Femur (tissue), 1 donor: ENCODE measurements at regions not wholly inside any gene's neighbourhood (a gene's known extent, or its start where the extent isn't known, plus 50 kb on each side); places are given as distances from the start of the nearest gene placed in this dataset.

Experiments
- DNase-seq: peaks from one replicate; pipeline ENCODE4 v3.0.0-alpha.2; 2017

DNA sequence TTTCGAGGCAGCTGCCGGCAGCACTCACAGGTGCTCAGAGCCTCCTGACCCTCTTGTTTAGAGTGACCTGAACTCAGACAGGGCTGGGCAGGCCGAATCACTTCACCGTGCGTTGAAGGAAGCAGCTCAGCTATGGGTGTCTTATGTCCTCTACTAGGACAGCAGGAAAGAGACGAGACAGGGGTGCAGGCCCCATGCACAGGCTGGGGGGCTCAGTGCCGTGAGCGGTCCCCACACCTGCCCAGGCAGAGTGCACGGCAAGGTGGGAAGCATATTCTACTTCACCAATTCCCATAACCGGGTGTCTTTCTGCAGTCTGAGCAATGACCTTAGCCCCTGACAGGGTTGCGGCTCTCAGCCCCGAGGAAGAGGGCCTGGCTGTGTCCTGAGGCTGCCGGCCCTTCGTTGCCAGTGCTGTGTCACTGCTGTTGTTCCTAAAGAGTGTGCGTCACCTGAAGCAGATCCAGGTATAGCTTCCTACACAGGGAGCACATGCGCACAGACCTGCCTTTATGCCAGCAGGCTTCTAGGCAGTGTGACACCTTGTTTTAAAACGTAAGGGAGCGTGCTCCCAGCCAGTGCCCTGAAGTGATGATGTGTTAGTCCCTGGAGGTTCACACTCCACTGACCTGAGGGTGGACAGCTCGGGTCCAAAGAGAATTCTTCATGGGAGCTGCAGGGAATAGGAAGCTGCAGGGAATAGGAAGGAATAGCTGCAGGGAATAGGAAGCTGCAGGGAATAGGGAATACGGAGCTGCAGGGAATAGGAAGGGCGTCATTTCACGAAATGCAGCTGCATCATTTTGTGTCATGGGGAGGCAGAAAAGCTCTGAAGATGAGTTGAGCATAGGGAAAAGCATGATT is 207.9 kb upstream of the SALL3 start:
- DNase-seq, result no peak

- DNase-seq, result no peak
These were observed 207.0 kb upstream of the SALL3 start for GRCh38 chr18:78772360-78773302.

GRCh38 chr18:78773303-78773755 is 206.3 kb upstream of the SALL3 start:
- DNase-seq, result no peak

GRCh38 chr18:78773819-78774218 is 205.8 kb upstream of the SALL3 start:
- no peak for DNase-seq

GRCh38 chr18:78774741-78775141 is 204.9 kb upstream of the SALL3 start:
- no peak for DNase-seq

DNA sequence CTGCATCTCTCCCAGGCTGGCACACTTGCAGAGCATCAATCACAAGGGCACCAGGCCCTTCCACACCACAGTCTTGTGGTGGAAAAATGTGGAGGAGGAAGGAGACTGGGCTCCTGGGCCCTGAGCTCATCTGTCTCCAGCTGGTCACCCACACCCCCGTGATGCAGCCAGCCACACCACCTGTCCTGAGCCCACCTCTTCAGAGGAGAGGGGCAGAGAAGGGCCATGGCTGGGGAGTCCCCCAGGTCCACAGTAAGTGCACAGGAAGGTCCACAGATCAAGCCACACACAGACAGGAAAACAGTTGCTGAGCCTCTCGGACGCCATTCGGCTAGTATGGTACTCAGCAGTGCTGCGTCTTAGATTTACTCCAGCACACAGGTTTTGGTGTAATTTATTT is 203.5 kb upstream of the SALL3 start:
- no peak for DNase-seq

DNA sequence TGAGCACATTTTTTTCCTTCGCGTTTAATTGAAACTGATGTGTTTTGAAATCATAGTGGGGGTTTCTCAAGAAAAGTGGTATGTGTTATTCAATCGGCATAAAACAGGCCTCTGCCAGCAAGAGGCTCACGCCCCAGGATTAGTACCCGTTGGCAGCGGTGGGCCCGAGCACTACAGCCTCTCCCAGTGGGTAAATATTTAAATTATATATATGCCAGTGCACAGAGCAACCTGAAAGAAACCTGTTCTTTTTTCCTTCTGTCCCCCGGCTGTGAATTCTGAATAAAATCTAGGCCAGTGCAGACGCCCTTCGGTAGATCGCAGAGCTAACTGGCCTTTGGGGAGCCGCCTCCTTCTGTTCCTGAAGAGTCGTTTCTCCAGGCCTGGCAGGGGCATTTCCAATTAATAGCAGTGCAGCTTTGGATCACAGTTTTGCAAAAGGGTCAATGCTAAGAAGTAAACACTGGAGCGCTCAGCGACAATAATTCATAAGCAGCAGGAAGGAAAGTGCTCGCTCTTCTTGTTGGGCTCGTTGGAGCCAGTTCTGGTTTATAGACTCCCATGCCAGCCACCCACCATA is 202.8 kb upstream of the SALL3 start:
- no peak for DNase-seq

- no peak for DNase-seq
These were observed 201.6 kb upstream of the SALL3 start for GRCh38 chr18:78777992-78778391.

DNA sequence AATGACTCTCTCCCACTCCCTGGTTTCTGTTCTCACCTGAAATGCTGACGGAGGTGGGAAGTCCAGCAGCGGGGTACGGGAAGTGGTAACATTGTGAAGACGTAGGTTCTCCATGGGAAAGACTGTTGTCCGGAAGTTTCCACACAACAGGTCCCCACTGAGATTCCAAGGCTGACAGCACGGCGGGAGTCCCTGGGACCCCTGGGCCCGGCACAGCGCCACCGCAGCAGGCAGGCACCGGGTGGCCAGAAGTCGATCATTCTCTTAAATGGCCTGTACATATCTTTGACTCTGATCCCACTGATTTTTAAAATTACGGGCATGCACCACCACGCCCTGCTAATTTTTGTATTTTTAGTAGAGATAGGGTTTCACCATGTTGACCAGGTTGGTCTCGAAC is 201.0 kb upstream of the SALL3 start:
- DNase-seq, result no peak

DNA sequence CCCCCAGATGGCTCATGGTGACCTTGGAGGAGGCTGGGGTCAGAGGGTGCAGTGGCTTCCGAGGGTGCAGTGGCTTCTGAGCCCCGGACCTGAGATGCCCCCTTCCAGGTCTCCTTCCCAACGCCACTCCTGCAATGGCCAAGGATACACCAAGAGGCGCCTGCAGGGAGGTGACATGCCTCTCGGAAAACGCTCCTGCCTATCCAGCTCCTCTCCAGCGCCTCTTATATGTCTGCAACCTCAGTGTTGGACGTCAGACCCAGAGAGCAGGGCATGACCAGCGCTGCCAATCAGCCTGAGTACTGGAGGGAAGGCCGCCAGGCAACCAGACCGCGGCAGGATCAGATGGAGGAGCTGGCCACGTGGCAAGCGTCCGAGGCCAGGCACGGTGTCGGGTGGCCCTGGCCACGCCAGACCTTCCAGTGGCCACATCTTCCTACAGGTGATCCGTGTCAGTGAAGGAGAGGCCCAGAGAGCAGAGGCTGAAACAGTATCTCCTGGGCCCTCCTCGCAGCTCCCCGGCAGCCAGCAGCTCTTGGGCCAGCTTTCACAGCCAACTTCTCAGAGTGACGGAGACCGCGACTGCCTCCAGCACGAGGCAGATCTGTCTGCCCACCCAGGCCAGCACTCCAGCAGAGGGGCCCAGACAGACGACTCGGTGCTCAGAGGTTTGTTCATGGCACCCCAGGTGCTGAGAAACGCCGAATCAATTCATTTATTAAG is 199.5 kb upstream of the SALL3 start:
- no peak for DNase-seq

GRCh38 chr18:78780719-78781600 is 198.7 kb upstream of the SALL3 start:
- no peak for DNase-seq

DNA sequence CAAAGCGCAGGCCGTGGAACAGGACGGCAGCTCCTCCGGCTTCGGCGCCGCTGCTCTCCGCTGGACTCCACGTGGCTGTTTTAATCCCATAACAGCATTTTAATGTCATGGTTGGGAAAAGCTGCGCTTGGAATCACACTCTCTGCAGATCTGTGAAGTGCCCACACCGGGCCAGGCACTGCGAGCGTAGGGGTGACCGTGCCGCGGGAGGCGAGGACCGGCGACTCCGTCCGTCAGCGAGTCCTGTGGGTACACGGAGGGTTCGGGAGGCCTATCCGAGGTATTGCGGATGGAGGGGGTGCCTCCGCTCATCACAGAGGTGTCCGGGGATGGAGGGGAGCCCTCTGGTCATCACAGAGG is 198.0 kb upstream of the SALL3 start:
- no peak for DNase-seq

DNA sequence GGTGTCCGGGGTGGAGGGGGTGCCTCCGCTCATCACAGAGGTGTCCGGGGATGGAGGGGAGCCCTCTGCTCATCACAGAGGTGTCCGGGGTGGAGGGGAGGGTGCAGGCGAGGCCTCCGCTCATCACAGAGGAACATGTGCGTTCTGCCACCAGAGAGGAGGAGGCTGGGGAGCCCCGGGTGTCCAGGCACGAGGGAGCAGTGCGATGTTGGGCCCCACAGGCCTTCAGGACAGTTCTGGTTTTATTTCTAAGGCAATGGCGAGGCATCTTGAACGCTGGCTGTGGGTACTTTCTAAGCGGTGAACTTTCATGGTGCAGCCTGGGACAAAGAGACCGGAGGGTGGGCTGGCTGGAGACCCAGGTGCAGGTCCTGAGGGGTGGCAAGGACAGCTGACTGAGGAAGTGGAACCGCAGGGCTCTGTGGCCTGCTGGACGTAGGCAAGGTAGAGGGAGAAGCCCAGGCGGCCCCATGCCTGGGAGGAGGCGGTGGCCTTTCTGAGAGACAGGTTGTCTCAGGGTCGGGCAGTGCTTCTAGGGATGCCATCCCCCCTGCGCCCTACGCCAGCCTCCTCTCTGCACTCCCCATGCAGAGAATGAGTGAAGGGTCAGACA is 196.6 kb upstream of the SALL3 start:
- DNase-seq, result no peak

- no peak for DNase-seq
These were observed 196.1 kb upstream of the SALL3 start for GRCh38 chr18:78783564-78783960.

- no peak for DNase-seq
These were observed 194.8 kb upstream of the SALL3 start for GRCh38 chr18:78784861-78785260.

- no peak for DNase-seq
These were observed 193.9 kb upstream of the SALL3 start for GRCh38 chr18:78785706-78786105.

GRCh38 chr18:78786776-78787175 is 192.8 kb upstream of the SALL3 start:
- DNase-seq, result no peak

DNA sequence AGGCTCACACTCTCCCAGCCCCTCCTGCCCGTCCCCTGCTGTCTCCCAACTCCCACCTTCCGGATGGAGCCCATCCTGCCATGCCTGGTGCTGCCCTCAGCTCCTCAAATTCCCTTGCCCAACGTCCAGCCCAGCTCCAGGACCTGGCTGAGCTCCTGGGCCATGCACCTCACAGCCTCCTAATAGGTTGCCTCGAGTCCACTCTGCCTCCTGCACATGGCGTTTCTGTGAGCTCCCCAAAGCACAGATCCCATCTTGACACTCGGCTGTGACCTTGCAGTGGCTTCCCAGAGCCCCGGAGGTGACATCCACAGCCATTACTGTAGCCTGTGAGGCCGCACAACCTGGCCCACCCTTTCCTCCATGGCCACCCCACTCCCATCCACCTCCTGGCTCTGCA is 191.9 kb upstream of the SALL3 start:
- no peak for DNase-seq

GRCh38 chr18:78788161-78788560 is 191.5 kb upstream of the SALL3 start:
- DNase-seq, result no peak

DNA sequence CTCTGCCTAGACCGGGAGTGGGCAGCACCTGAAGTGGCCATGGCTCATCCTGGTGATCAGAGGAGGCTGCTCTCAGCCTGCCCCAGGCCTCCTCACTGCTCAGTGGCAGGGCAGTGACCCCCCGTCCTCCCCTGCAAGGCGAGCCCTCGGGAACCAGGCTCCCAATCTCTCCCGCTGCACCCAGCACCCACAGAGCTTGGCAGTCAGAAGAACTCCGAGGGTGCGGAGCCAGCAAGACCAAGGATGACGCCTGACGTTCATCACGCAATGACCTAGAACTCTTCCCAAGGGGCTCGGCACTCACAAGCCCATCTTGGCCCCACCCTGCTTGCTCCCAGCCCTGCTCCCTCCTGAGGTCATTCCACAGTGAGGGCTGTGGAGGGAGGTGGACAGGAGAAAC is 189.8 kb upstream of the SALL3 start:
- DNase-seq, result no peak

DNA sequence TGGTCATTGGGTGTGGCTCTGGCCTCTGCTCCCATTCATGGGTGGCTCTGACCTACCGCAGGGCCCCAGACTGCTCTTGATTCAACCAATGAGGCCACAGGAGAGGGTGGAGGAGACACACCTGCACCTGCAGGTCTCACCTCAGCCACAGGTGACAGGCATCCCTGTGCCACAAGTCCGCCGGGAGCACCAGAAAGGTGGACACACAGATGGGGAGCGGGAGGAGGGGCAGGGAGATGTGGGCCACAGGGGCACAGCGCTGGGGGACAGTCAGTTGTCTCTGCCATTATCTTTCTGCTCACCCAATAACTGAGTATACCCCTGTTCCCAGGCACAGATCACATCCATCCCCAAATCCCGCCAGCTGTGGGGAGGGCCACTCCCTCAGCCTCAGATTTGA is 189.1 kb upstream of the SALL3 start:
- DNase-seq, result no peak
